Muscle of leg (tissue), 3 donors: ENCODE measurements at regions not wholly inside any gene's neighbourhood (a gene's known extent, or its start where the extent isn't known, plus 50 kb on each side); places are given as distances from the start of the nearest gene placed in this dataset.

Experiments
- DNase-seq: peaks from one replicate; pipeline ENCODE4 v3.0.0; 2013
- H3K27ac ChIP-seq: one replicate; pipeline ENCODE4 v1.5.1; 2013; ENCODE audit warnings: mild to moderate bottlenecking, low read length, control low read depth
- H3K27me3 ChIP-seq: one replicate; pipeline ENCODE4 v1.6.1; 2013; ENCODE audit warnings: low read length; ENCODE audit not compliant: control insufficient read depth, insufficient read depth
- H3K36me3 ChIP-seq: one replicate; pipeline ENCODE4 v1.6.1; 2013; ENCODE audit warnings: low read length; ENCODE audit not compliant: control insufficient read depth, insufficient read depth
- H3K4me1 ChIP-seq: one replicate; pipeline ENCODE4 v1.6.1; 2013; ENCODE audit warnings: low read length; ENCODE audit not compliant: control insufficient read depth, insufficient read depth
- H3K4me3 ChIP-seq: one replicate; pipeline ENCODE4 v1.5.1; 2013; ENCODE audit warnings: low read length, control low read depth
- H3K9me3 ChIP-seq: replicated peaks from 2 replicates; pipeline ENCODE4 v1.6.1; 2013; ENCODE audit warnings: low read depth, low read length; ENCODE audit not compliant: control insufficient read depth
- WGBS: methylation state at CpG from one replicate; pipeline ENCODE4 v1.1.5; 2013; ENCODE audit warnings: missing lambda C conversion rate; ENCODE audit not compliant: insufficient coverage; 5-methylcytosine and 5-hydroxymethylcytosine counted together

- WGBS = no CpG with 5 or more reads among the region's 4 CpGs
- H3K27me3 ChIP-seq = peaks cover 5% of the 10 kb centered on the region
- H3K36me3 ChIP-seq = no peaks in the 10 kb centered on the region
- no peak overlapping the region for H3K4me3 ChIP-seq
- no peaks in the 10 kb centered on the region for H3K4me1 ChIP-seq
- no peak for DNase-seq
- H3K9me3 ChIP-seq = peaks cover 5% of the 10 kb centered on the region
- H3K27ac ChIP-seq = no peak overlapping the region
Measured at GRCh38 chr7:3192669-3193068, 108.4 kb upstream of the SDK1 start.

- DNase-seq = no peak
- no peak overlapping the region for H3K27ac ChIP-seq
- H3K4me1 ChIP-seq = no peaks in the 10 kb centered on the region
- no peaks in the 10 kb centered on the region for H3K36me3 ChIP-seq
- WGBS = 87% methylated on average over 4 of the region's 9 CpGs
- H3K4me3 ChIP-seq = no peak overlapping the region
- peaks cover 5% of the 10 kb centered on the region for H3K9me3 ChIP-seq
- H3K27me3 ChIP-seq = peaks cover 4% of the 10 kb centered on the region
Measured at GRCh38 chr7:3193379-3194120, 107.5 kb upstream of the SDK1 start.

- no peaks in the 10 kb centered on the region for H3K4me1 ChIP-seq
- no peak for DNase-seq
Measured at GRCh38 chr7:3194501-3195141, 106.4 kb upstream of the SDK1 start.

DNA sequence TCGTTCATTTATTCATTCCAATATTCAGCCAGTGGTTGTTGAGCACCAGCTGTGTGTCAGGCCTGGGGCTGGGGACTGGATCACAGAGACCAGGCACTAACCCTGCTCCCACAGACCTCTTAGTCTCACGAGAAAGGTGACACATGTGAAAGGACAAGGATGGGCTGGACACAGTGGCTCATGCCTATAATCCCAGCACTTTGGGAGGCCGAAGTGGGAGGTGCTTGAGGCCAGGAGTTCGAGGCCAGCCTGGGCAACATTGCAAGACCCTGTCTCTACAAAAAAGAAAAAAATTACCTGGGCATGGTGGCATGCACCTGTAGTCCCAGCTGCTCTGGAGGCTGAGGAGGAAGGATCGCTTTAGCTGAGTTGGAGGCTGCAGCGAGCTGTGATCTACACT, 105.9 kb upstream of the SDK1 start:
- Histone ChIP-seq H3K4me1 (no peaks in the 10 kb centered on the region), H3K4me3 (no peak overlapping the region), H3K27ac (no peak overlapping the region), H3K9me3 (peaks cover 5% of the 10 kb centered on the region), H3K27me3 (no peaks in the 10 kb centered on the region), H3K36me3 (no peaks in the 10 kb centered on the region)
- 92% methylated on average over 3 of the region's 6 CpGs for WGBS
- no peak for DNase-seq

More at GRCh38 chr7:3194501-3195141, 106.4 kb upstream of the SDK1 start:
- peaks cover 5% of the 10 kb centered on the region for H3K9me3 ChIP-seq
- WGBS = 52% methylated on average over 7 of the region's 7 CpGs
- H3K27ac ChIP-seq = no peak overlapping the region
- no peak overlapping the region for H3K4me3 ChIP-seq
- H3K36me3 ChIP-seq = no peaks in the 10 kb centered on the region
- no peaks in the 10 kb centered on the region for H3K27me3 ChIP-seq

GRCh38 chr7:3196629-3197400, 104.2 kb upstream of the SDK1 start:
- Histone ChIP-seq H3K9me3 (peaks cover 5% of the 10 kb centered on the region), H3K27me3 (no peaks in the 10 kb centered on the region), H3K27ac (no peak overlapping the region), H3K4me1 (no peaks in the 10 kb centered on the region), H3K36me3 (no peaks in the 10 kb centered on the region), H3K4me3 (no peak overlapping the region)
- WGBS = 71% methylated on average over 15 of the region's 21 CpGs
- DNase-seq = no peak

DNA sequence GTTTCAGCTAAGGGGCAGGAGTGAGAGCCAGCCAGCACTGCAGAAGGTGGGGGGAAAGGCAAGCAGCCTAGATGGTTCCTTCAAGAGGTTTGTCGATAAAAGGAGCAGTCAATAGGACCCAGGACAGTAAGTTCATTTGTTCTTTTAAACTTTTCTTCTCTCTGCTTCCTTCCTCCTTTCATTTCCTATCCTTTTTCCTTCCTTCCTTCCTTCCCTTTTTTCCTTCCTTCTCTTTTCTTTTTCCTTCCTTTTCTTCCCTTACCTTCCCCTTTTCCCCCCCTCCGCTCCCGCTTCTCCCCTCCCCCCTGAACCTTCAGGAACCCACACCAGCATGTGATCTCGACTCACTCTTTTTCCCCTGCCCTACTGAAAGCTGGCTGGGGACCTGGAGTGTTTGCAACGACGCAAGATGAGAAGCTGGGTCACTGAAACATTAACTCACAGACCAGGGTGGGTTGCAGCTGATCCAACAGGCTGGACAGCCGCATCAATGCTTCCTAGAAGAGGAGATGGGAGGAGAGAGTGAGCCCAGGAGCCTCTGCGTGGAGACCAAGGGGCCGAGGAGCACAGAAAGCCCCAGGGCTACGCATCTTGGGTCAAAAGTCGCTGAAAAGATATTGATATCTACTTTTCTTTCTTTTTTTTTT, 103.4 kb upstream of the SDK1 start:
- Histone ChIP-seq H3K27me3 (no peaks in the 10 kb centered on the region), H3K9me3 (peaks cover 5% of the 10 kb centered on the region), H3K4me3 (no peak overlapping the region), H3K4me1 (no peaks in the 10 kb centered on the region), H3K27ac (no peak overlapping the region), H3K36me3 (no peaks in the 10 kb centered on the region)
- WGBS = 62% methylated on average over 6 of the region's 11 CpGs
- DNase-seq = no peak

GRCh38 chr7:3198316-3198715, 102.7 kb upstream of the SDK1 start:
- DNase-seq = no peak
- Histone ChIP-seq H3K36me3 (no peaks in the 10 kb centered on the region), H3K4me1 (no peaks in the 10 kb centered on the region), H3K4me3 (no peak overlapping the region), H3K27me3 (no peaks in the 10 kb centered on the region), H3K27ac (no peak overlapping the region), H3K9me3 (peaks cover 5% of the 10 kb centered on the region)

GRCh38 chr7:3200504-3200903, 100.5 kb upstream of the SDK1 start:
- H3K27me3 ChIP-seq = no peaks in the 10 kb centered on the region
- H3K36me3 ChIP-seq = no peaks in the 10 kb centered on the region
- H3K9me3 ChIP-seq = no peaks in the 10 kb centered on the region
- no peak overlapping the region for H3K4me3 ChIP-seq
- no peak overlapping the region for H3K27ac ChIP-seq
- H3K4me1 ChIP-seq = no peaks in the 10 kb centered on the region
- WGBS = no CpG with 5 or more reads among the region's 1 CpG
- DNase-seq = peak; percentile 8

GRCh38 chr7:3201306-3201705, 99.7 kb upstream of the SDK1 start:
- no peaks in the 10 kb centered on the region for H3K36me3 ChIP-seq
- 83% methylated on average over 1 of the region's 1 CpG for WGBS
- no peak for DNase-seq
- H3K9me3 ChIP-seq = no peaks in the 10 kb centered on the region
- H3K27ac ChIP-seq = no peak overlapping the region
- H3K4me1 ChIP-seq = no peaks in the 10 kb centered on the region
- H3K4me3 ChIP-seq = no peak overlapping the region
- no peaks in the 10 kb centered on the region for H3K27me3 ChIP-seq
